ENCODE measurements at regions not wholly inside any gene's neighbourhood (a gene's known extent, or its start where the extent isn't known, plus 50 kb on each side); places are given as distances from the start of the nearest gene placed in this dataset.
A peak's percentile ranks its signal among the peaks of the same experiment; 100 is the strongest.

DNA sequence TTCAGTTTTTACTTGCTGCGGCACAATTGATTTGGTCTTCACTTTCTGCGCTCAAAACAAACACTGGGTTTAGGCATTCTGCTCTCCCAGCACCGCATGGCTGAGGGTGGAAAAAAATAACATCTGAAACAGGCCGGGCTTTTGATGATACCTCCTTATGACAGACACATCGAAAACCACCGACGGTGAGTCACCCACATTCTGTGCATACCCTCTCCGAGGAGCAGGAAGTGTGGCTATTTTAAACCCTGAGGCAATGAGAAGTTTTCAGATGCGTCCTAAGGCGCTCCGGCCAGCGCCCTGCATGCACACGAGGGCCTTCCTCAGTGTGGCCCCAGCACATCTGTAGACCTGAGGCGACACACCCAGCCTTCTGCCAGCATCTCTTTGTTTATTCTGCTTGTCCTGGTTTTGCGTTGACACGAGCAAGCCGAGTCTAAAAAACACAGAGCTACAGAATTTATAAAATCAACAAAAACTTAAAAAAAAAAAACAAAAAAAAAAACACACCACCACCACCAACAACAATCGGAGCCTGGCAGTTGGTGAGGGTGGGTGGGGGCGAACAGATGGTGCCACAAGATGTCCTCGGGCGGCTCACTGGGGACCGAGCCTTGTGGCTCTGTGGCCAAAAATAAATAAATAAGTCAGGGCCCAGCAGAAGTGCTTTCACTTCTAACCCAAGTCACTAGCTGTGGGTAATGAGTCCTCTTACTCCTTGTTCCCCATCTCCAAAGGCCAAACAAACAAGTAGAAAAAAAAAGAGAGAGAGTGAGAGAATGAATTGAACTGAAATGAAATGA lies 162.6 kb upstream of the IRF2BP2 start:
- no peaks in the 10 kb centered on the region for H3K36me3 ChIP-seq (replicated peaks in 1 of 2; ENCODE audit: control insufficient read depth in 1 of 2, insufficient read depth in 2 of 2, low read length in 2 of 2)
- H3K9me3 ChIP-seq (ENCODE audit: low read length), result no peaks in the 10 kb centered on the region
- ChIA-PET CTCF (ENCODE audit: low intra/inter-chr PET ratio, low total read pairs) (no interaction called here), POLR2A (interaction anchor here (0.6 to 9.3 kb wide), 8 partner anchors 47 to 298 kb away, joined by 3 to 97 read pairs (median 5); no protein-coding TSS in a partner anchor)
- no peaks in the 10 kb centered on the region for H4K20me1 ChIP-seq (ENCODE audit: insufficient read depth, low read length)
- peaks cover 61% of the 10 kb centered on the region for H3K4me1 ChIP-seq (ENCODE audit: insufficient read depth, low read length)
- 37% methylated on average over 22 of the region's 22 CpGs for WGBS (ENCODE audit: low lambda C conversion rate)
- FAIRE-seq, result no peak
- in situ Hi-C loops (cut with HindIII; ENCODE audit: extremely low pct_ligation_motif_present, low pct_unique_long_range_greater_than_20kb) (loop anchor here (5.0 kb wide), 1 partner anchor 70 kb away; no protein-coding TSS in a partner anchor), intact Hi-C loops (cut with micrococcal nuclease; ENCODE audit: unreplicated experiment) (loop anchor here (2.0 to 5.0 kb wide), 2 partner anchors 105 to 160 kb away; no protein-coding TSS in a partner anchor)
- H2AFZ ChIP-seq (ENCODE audit: low read length), result no peak overlapping the region
- ATAC-seq, result peak; percentile 66
- peak overlapping the region; percentile 73 for H3K27ac ChIP-seq (ENCODE audit: extremely low read length, insufficient read depth, low read length)
- H3K27me3 ChIP-seq (ENCODE audit: control insufficient read depth in 1 of 2, insufficient read depth in 2 of 2, low read length in 2 of 2), result peaks cover 0 to 7% of the 10 kb centered on the region in 2 experiments; a peak in 2 of 5 replicates
- peak overlapping the region; percentile 60 for H3K9ac ChIP-seq (ENCODE audit: insufficient read depth, low read depth, low read length)
- peak overlapping the region; percentile 30; the same call in 1 of the 2 replicates for H3K4me2 ChIP-seq (ENCODE audit: low read depth, low read length)
- H3K4me3 ChIP-seq (replicated peaks in 1 of 3; ENCODE audit: insufficient read depth in 1 of 3, low read depth in 2 of 3, low read length in 3 of 3), result no peak overlapping the region
- no peaks in the 10 kb centered on the region for H3K79me2 ChIP-seq (ENCODE audit: insufficient read depth, low read length)
- no TSS peak for BruUV-seq (replicated peaks)
- peak; percentile 93 for DNase-seq (ENCODE audit: low spot score)
- no peak for TF ChIP-seq CEBPB (IDR thresholded peaks at IDR 0.05; ENCODE audit: borderline replicate concordance, low read depth, low read length)
- no peak for TF ChIP-seq HDAC6 (IDR thresholded peaks at IDR 0.05; ENCODE audit: low read depth, low read length)
- no peak for TF ChIP-seq NFE2L1 (CRISPR knock-in tag; IDR thresholded peaks at IDR 0.05; ENCODE audit: borderline replicate concordance)
- no peak for TF ChIP-seq ZFP90 (CRISPR knock-in tag; IDR thresholded peaks at IDR 0.05; ENCODE audit: borderline replicate concordance)
- TF ChIP-seq, protein P1, sequence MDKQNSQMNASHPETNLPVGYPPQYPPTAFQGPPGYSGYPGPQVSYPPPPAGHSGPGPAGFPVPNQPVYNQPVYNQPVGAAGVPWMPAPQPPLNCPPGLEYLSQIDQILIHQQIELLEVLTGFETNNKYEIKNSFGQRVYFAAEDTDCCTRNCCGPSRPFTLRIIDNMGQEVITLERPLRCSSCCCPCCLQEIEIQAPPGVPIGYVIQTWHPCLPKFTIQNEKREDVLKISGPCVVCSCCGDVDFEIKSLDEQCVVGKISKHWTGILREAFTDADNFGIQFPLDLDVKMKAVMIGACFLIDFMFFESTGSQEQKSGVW (CRISPR knock-in tag; IDR thresholded peaks at IDR 0.05; ENCODE audit: borderline replicate concordance), result no peak
- TF ChIP-seq ZNF572 (CRISPR knock-in tag; IDR thresholded peaks at IDR 0.05), result no peak
- TF ChIP-seq EHMT2 (IDR thresholded peaks at IDR 0.05; ENCODE audit: borderline replicate concordance, low read depth, low read length), result no peak
- no peak for TF ChIP-seq PITX1 (CRISPR knock-in tag; IDR thresholded peaks at IDR 0.05)
- no peak for TF ChIP-seq ZNF790 (CRISPR knock-in tag; IDR thresholded peaks at IDR 0.05; ENCODE audit: borderline replicate concordance)
- TF ChIP-seq SRSF4 (IDR thresholded peaks at IDR 0.05; ENCODE audit: low read depth, low read length, poor library complexity, severe bottlenecking), result no peak
- TF ChIP-seq ZNF747 (CRISPR knock-in tag; IDR thresholded peaks at IDR 0.05; ENCODE audit: borderline replicate concordance), result no peak
- no peak for TF ChIP-seq ZNF20 (CRISPR knock-in tag; IDR thresholded peaks at IDR 0.05)
- TF ChIP-seq NCOA1 (CRISPR knock-in tag; IDR thresholded peaks at IDR 0.05), result no peak
- no peak for TF ChIP-seq ZNF292 (CRISPR knock-in tag; IDR thresholded peaks at IDR 0.05; ENCODE audit: borderline replicate concordance, low read depth)
- no peak for TF ChIP-seq U2AF1 (optimal IDR thresholded peaks at IDR 0.05; ENCODE audit: low read depth, low read length)
- TF ChIP-seq DNMT3B (CRISPR knock-in tag; conservative IDR thresholded peaks at IDR 0.05), result no peak; the same call in 1 of the 2 replicates
- no peak for TF ChIP-seq MED13 (CRISPR knock-in tag; IDR thresholded peaks at IDR 0.05)
- TF ChIP-seq ZNF7 (CRISPR knock-in tag; IDR thresholded peaks at IDR 0.05), result no peak
- no peak for TF ChIP-seq YEATS4 (CRISPR knock-in tag; IDR thresholded peaks at IDR 0.05; ENCODE audit: borderline replicate concordance)
- TF ChIP-seq, protein P2, sequence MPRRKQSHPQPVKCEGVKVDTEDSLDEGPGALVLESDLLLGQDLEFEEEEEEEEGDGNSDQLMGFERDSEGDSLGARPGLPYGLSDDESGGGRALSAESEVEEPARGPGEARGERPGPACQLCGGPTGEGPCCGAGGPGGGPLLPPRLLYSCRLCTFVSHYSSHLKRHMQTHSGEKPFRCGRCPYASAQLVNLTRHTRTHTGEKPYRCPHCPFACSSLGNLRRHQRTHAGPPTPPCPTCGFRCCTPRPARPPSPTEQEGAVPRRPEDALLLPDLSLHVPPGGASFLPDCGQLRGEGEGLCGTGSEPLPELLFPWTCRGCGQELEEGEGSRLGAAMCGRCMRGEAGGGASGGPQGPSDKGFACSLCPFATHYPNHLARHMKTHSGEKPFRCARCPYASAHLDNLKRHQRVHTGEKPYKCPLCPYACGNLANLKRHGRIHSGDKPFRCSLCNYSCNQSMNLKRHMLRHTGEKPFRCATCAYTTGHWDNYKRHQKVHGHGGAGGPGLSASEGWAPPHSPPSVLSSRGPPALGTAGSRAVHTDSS (CRISPR knock-in tag; conservative IDR thresholded peaks at IDR 0.05), result no peak
- TF ChIP-seq ZNF589 (CRISPR knock-in tag; conservative IDR thresholded peaks at IDR 0.05), result no peak
- TF ChIP-seq REPIN1 (CRISPR knock-in tag; IDR thresholded peaks at IDR 0.05; ENCODE audit: borderline replicate concordance, low read depth), result no peak; the same call in 1 of the 2 replicates
- TF ChIP-seq RBFOX2 (IDR thresholded peaks at IDR 0.05; ENCODE audit: low read depth, low read length), result no peak
